ENCODE measurements at regions not wholly inside any gene's neighbourhood (a gene's known extent, or its start where the extent isn't known, plus 50 kb on each side); places are given as distances from the start of the nearest gene placed in this dataset.
"Not testable (repeated sequence)": the region's sequence is repeated elsewhere in the genome, so short reads cannot be mapped to it uniquely, and the experiment has no call there.

DNA sequence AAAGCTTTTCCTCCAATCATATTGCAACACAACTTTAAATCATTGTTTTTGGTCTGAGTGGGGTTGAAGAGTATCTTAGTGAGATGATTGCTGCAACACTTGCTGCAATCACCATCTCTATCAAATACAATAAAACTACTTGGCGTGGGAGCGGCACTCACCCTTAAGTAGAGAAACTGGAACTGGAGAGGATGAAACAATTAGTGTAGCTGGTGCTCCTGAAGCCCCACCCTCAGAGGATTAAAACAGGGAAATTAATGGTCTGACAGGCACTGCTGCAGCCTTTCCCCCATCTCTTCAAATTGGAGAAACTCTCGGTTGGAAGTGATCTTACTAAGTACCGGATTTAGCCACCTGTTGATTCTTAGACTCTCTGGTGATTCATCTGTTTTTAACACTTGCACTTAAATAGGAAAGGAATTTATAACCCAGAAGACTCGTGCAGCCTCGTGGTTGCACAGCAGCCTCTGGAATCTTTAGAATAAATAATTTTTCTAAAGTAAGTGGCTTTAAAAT, 80.5 kb upstream of the KIF26B start:
- DNase-seq: no peak
- intact Hi-C loops (cut with DNase I): no loop called here
- TF ChIP-seq POLR2A (IDR thresholded peaks at IDR 0.05): no peak
- TF ChIP-seq, protein P1, sequence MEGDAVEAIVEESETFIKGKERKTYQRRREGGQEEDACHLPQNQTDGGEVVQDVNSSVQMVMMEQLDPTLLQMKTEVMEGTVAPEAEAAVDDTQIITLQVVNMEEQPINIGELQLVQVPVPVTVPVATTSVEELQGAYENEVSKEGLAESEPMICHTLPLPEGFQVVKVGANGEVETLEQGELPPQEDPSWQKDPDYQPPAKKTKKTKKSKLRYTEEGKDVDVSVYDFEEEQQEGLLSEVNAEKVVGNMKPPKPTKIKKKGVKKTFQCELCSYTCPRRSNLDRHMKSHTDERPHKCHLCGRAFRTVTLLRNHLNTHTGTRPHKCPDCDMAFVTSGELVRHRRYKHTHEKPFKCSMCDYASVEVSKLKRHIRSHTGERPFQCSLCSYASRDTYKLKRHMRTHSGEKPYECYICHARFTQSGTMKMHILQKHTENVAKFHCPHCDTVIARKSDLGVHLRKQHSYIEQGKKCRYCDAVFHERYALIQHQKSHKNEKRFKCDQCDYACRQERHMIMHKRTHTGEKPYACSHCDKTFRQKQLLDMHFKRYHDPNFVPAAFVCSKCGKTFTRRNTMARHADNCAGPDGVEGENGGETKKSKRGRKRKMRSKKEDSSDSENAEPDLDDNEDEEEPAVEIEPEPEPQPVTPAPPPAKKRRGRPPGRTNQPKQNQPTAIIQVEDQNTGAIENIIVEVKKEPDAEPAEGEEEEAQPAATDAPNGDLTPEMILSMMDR (IDR thresholded peaks at IDR 0.05): no peak
- Histone ChIP-seq H3K4me3 (no peak overlapping the region), H3K27ac (no peak overlapping the region), H3K9me3 (replicated peaks in 1 of 3) (no peaks in the 10 kb centered on the region), H3K36me3 (replicated peaks in 1 of 2) (no peaks in the 10 kb centered on the region), H3K4me1 (replicated peaks in 1 of 2) (no peaks in the 10 kb centered on the region), H3K27me3 (no peaks in the 10 kb centered on the region)
- WGBS, 4 donors: 64 to 76% (median 68%) methylated on average over 6 of the region's 6 CpGs

DNA sequence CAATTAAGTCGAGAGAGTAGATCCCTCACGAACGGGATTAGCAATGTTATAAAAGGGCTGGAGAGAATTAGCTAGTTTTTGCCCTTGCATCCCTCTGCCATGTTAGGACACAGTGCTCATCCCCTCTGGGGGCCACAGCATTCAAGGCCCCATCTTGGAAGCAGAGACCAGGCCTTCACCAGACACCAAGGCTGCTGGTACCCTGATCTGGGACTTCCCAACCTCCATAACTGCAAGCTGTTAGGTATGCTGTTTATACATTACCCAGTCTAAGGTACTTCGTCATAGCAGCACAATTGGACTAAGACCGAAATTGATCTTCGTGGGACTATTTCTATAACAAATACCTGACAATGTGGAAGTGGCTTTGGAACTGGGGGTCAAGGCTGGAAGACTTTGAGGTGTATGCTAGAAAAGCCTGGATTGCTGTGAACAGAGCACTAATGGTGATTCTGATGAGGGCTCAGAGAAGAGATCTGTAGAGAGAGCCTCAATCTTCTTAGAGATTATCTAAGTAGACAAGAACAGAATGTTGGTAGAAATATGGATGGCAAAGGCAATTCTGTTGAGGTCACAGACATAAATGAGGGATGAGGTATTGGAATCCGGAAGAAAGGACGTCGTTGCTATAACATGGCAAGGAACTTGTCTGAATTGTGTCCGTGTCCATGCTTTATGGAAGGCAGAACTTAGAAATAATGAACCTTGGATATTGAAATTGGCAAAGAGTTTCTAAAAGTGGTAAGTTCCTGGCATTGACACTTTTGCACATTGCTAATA, 83.8 kb upstream of the KIF26B start:
- no peak overlapping the region for H3K27ac ChIP-seq
- H3K27me3 ChIP-seq: no peaks in the 10 kb centered on the region
- no peaks in the 10 kb centered on the region for H3K36me3 ChIP-seq (replicated peaks in 1 of 2)
- intact Hi-C loops (cut with DNase I): no loop called here
- no peak overlapping the region for H3K4me3 ChIP-seq
- WGBS, 4 donors: 91 to 97% (median 96%) methylated on average over 10 of the region's 10 CpGs
- no peak for DNase-seq
- H3K4me1 ChIP-seq (replicated peaks in 1 of 2): no peaks in the 10 kb centered on the region
- no peaks in the 10 kb centered on the region for H3K9me3 ChIP-seq (replicated peaks in 1 of 3)
- TF ChIP-seq POLR2A (IDR thresholded peaks at IDR 0.05): no peak
- TF ChIP-seq, protein P1 (IDR thresholded peaks at IDR 0.05): no peak

DNA sequence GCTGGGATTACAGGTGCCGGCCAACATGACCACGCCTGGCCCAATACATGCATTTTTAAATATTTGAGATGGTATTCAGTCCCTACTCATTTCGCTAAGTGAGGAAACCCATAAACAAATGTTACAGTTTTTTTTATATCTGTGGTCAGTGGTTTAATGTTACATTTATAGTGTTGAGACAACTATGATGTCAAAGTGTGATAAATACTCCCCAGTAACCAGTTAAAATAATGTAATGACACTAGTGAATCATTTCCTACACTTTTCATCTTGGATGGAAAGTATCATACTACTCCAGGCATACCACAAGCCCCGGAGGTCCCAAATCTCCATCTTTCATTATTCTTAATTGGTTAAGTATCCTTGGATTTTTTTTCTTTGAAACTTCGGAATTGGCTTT, 87.5 kb upstream of the KIF26B start:
- WGBS, 4 donors: 92 to 97% (median 93%) methylated on average over 5 of the region's 5 CpGs

DNA sequence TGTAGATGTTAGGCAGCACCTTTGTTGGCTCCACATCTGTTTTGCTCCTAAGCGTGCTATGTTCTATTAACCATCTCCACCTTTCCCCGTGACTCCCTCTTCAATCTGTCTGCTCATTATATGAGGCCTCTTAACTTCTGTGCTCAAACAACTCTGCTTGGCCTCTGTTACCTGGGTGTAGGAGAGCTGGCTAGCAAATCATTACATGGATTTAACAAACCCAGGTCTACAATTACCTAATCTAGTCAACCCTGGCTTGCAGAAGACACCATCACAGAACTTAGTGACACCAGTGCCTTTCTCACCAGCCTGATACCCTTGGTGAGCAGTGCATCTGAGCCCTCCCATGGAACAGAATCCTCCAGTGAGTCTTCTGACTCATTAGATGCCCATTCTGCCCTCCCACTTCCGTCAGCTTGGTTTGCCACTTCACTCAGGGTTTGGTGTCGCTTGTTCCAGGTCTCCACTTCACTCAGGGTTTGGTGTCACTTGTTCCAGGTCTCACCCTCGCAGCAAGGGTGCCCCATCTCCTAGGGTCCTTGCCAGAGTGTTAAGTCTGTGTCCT, 92.0 kb upstream of the KIF26B start:
- WGBS, 4 donors: 93 to 96% (median 95%) methylated on average over 5 of the region's 5 CpGs
- TF ChIP-seq, protein P1 (IDR thresholded peaks at IDR 0.05): no peak
- TF ChIP-seq POLR2A (IDR thresholded peaks at IDR 0.05): no peak
- intact Hi-C loops (cut with DNase I): no loop called here
- Histone ChIP-seq H3K4me1 (replicated peaks in 1 of 2) (no peaks in the 10 kb centered on the region), H3K4me3 (no peak overlapping the region), H3K36me3 (replicated peaks in 1 of 2) (no peaks in the 10 kb centered on the region), H3K27ac (no peak overlapping the region), H3K9me3 (replicated peaks in 1 of 3) (no peaks in the 10 kb centered on the region), H3K27me3 (no peaks in the 10 kb centered on the region)
- no peak for DNase-seq

More for the DNA sequence above, 87.5 kb upstream of the KIF26B start:
- Histone ChIP-seq H3K9me3 (replicated peaks in 1 of 3) (no peaks in the 10 kb centered on the region), H3K36me3 (replicated peaks in 1 of 2) (no peaks in the 10 kb centered on the region), H3K27me3 (no peaks in the 10 kb centered on the region), H3K4me3 (no peak overlapping the region), H3K27ac (no peak overlapping the region), H3K4me1 (replicated peaks in 1 of 2) (no peaks in the 10 kb centered on the region)
- intact Hi-C loops (cut with DNase I): no loop called here
- no peak for DNase-seq
- TF ChIP-seq, protein P1 (IDR thresholded peaks at IDR 0.05): no peak
- no peak for TF ChIP-seq POLR2A (IDR thresholded peaks at IDR 0.05)

DNA sequence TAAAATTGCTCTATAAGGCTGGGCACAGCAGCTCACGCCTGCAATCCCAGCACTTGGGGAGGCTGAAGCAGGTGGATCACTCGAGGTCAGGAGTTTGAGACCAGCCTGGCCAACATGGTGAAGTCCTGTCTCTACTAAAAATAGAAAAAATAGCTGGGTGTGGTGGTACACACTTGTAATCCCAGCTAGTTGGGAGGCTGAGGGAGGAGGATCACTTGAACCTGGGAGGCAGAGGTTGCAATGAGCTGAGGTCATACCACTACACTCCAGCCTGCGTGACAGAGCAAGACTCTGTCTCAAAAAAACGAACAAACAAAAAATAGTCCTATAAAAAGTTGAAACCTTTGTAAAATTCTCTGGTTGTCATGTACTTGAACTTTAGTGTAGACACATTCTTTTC, 93.0 kb upstream of the KIF26B start:
- DNase-seq; H3K9me3 ChIP-seq (replicated peaks in 1 of 3); H3K27ac ChIP-seq; H3K27me3 ChIP-seq; H3K36me3 ChIP-seq (replicated peaks in 1 of 2); H3K4me3 ChIP-seq; intact Hi-C loops (cut with DNase I); H3K4me1 ChIP-seq (replicated peaks in 1 of 2): not testable (repeated sequence)
- WGBS, 4 donors: 86 to 93% (median 89%) methylated on average over 4 of the region's 4 CpGs

Measured in adrenal gland (tissue), 9 donors.